ENCODE measurements at regions not wholly inside any gene's neighbourhood (a gene's known extent, or its start where the extent isn't known, plus 50 kb on each side); places are given as distances from the start of the nearest gene placed in this dataset.

DNA sequence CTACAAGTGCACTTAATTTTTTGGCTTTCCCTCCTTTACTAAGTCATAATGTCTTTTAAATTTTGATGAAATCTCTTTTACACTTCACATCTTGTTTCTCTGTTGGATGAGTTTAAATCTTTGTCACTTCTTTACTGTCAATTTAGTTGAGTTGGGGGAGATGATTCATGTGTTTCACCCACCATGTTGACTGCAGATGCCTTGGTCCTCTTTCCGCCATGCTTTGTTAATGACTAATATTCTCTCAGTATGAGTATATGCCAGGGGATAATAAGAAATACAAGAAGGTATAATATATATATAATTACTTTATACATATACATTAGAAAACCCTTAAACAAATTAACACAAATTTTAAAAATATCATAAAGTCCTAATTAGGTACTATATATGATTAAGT lies 149.7 kb upstream of the SPRED1 start:
- no peak for DNase-seq (ENCODE audit: low read depth, low spot score)
- dilution Hi-C loops (cut with MboI; ENCODE audit: extremely low pct_ligation_motif_present, low sequenced_read_pairs) = no loop called here
- ChIA-PET POLR2A (no interaction called here), CTCF (interaction anchor here (0.6 kb wide), 1 partner anchor 17 kb away, joined by 3 read pairs; no protein-coding TSS in a partner anchor)
- Histone ChIP-seq H2AFZ (ENCODE audit: low read depth, low read length) (no peak overlapping the region), H3K27me3 (ENCODE audit: control insufficient read depth in 2 of 2, insufficient read depth in 2 of 2, low read length in 2 of 2) (peaks cover 2 to 16% of the 10 kb centered on the region in 2 experiments), H3K36me3 (ENCODE audit: control insufficient read depth in 2 of 2, extremely low read depth in 1 of 2, insufficient read depth in 2 of 2, low read length in 2 of 2) (no peaks in the 10 kb centered on the region), H4K20me1 (replicated peaks; ENCODE audit: control insufficient read depth, extremely low read depth, insufficient read depth, low read length) (no peaks in the 10 kb centered on the region), H3K79me2 (ENCODE audit: control insufficient read depth, insufficient read depth, low read length) (no peaks in the 10 kb centered on the region), H3K9me1 (replicated peaks; ENCODE audit: control insufficient read depth, extremely low read depth, insufficient read depth, low read length) (no peaks in the 10 kb centered on the region), H3K9me3 (replicated peaks; ENCODE audit: control insufficient read depth, insufficient read depth, low read length) (no peaks in the 10 kb centered on the region), H3K4me3 (replicated peaks in 1 of 3; ENCODE audit: insufficient read depth in 1 of 3, low read depth in 1 of 3, low read length in 3 of 3) (no peak overlapping the region), H3K27ac (ENCODE audit: insufficient read depth, low read depth, low read length) (no peak overlapping the region), H3K4me1 (ENCODE audit: control insufficient read depth, extremely low read depth, insufficient read depth, low read length) (no peaks in the 10 kb centered on the region), H3K9ac (replicated peaks; ENCODE audit: extremely low read depth, insufficient read depth, low read length) (no peak overlapping the region), H3K4me2 (ENCODE audit: insufficient read depth, low read length) (no peak overlapping the region)
- intact Hi-C loops (cut with micrococcal nuclease) = no loop called here
- no TSS peak for BruUV-seq (replicated peaks)
- TF ChIP-seq, protein P1, sequence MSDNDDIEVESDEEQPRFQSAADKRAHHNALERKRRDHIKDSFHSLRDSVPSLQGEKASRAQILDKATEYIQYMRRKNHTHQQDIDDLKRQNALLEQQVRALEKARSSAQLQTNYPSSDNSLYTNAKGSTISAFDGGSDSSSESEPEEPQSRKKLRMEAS (IDR thresholded peaks at IDR 0.05; ENCODE audit: insufficient read depth, insufficient read length) = no peak
- TF ChIP-seq, protein P2, sequence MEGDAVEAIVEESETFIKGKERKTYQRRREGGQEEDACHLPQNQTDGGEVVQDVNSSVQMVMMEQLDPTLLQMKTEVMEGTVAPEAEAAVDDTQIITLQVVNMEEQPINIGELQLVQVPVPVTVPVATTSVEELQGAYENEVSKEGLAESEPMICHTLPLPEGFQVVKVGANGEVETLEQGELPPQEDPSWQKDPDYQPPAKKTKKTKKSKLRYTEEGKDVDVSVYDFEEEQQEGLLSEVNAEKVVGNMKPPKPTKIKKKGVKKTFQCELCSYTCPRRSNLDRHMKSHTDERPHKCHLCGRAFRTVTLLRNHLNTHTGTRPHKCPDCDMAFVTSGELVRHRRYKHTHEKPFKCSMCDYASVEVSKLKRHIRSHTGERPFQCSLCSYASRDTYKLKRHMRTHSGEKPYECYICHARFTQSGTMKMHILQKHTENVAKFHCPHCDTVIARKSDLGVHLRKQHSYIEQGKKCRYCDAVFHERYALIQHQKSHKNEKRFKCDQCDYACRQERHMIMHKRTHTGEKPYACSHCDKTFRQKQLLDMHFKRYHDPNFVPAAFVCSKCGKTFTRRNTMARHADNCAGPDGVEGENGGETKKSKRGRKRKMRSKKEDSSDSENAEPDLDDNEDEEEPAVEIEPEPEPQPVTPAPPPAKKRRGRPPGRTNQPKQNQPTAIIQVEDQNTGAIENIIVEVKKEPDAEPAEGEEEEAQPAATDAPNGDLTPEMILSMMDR (IDR thresholded peaks at IDR 0.05; ENCODE audit: extremely low read depth in 1 of 2, insufficient read depth in 1 of 2, low read depth in 1 of 2, low read length in 2 of 2) = no peak
- TF ChIP-seq JUN (IDR thresholded peaks at IDR 0.05; ENCODE audit: borderline replicate concordance, insufficient read depth, insufficient read length, low read depth) (no peak), POLR2A (IDR thresholded peaks at IDR 0.05; ENCODE audit: low read depth, low read length) (no peak)
- FAIRE-seq = no peak

DNA sequence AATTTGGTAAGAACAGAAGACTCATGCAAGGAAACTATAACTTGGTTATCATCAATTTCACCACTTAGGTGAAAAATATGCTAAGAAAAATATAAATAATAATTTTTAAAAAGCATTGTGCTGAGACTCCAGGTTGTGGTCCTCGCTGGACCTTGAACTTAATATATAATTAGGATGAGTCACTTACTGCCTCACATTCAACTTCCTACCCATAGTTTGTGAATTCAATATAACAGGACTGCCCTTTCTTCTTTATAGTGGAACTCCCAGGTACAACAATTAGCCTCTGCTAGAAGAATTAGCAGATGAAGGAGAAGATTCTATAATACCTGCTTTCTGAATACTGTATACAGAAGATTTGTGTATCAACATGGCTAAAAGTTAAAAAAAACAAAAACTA lies 149.1 kb upstream of the SPRED1 start:
- no peaks in the 10 kb centered on the region for H3K79me2 ChIP-seq (ENCODE audit: control insufficient read depth, insufficient read depth, low read length)
- no peak overlapping the region for H3K4me3 ChIP-seq (replicated peaks in 1 of 3; ENCODE audit: insufficient read depth in 1 of 3, low read depth in 1 of 3, low read length in 3 of 3)
- H2AFZ ChIP-seq (ENCODE audit: low read depth, low read length) = no peak overlapping the region
- H3K9me3 ChIP-seq (replicated peaks; ENCODE audit: control insufficient read depth, insufficient read depth, low read length) = no peaks in the 10 kb centered on the region
- ChIA-PET CTCF (no interaction called here), POLR2A (no interaction called here)
- no TSS peak for BruUV-seq (replicated peaks)
- H3K27me3 ChIP-seq (ENCODE audit: control insufficient read depth in 2 of 2, insufficient read depth in 2 of 2, low read length in 2 of 2) = peaks cover 2 to 16% of the 10 kb centered on the region in 2 experiments
- H3K36me3 ChIP-seq (ENCODE audit: control insufficient read depth in 2 of 2, extremely low read depth in 1 of 2, insufficient read depth in 2 of 2, low read length in 2 of 2) = no peaks in the 10 kb centered on the region
- no peak for TF ChIP-seq GATA2 (IDR thresholded peaks at IDR 0.05; ENCODE audit: insufficient read depth, insufficient read length, low read depth, low read length)
- no peak for TF ChIP-seq POLR2A (IDR thresholded peaks at IDR 0.05; ENCODE audit: low read depth, low read length)
- no peak for TF ChIP-seq JUN (IDR thresholded peaks at IDR 0.05; ENCODE audit: borderline replicate concordance, insufficient read depth, insufficient read length, low read depth)
- no peak for TF ChIP-seq EZH2 (IDR thresholded peaks at IDR 0.05; ENCODE audit: borderline replicate concordance, low read depth, low read length, severe bottlenecking)
- TF ChIP-seq, protein P2 (IDR thresholded peaks at IDR 0.05; ENCODE audit: extremely low read depth in 1 of 2, insufficient read depth in 1 of 2, low read depth in 1 of 2, low read length in 2 of 2) = no peak
- TF ChIP-seq, protein P1 (IDR thresholded peaks at IDR 0.05; ENCODE audit: insufficient read depth, insufficient read length) = no peak
- TF ChIP-seq FOS (IDR thresholded peaks at IDR 0.05; ENCODE audit: borderline replicate concordance, insufficient read depth, low read length) = peak; percentile 12
- no peaks in the 10 kb centered on the region for H3K4me1 ChIP-seq (ENCODE audit: control insufficient read depth, extremely low read depth, insufficient read depth, low read length)
- no peaks in the 10 kb centered on the region for H3K9me1 ChIP-seq (replicated peaks; ENCODE audit: control insufficient read depth, extremely low read depth, insufficient read depth, low read length)
- dilution Hi-C loops (cut with MboI; ENCODE audit: extremely low pct_ligation_motif_present, low sequenced_read_pairs) = no loop called here
- no peak overlapping the region for H3K27ac ChIP-seq (ENCODE audit: insufficient read depth, low read depth, low read length)
- H4K20me1 ChIP-seq (replicated peaks; ENCODE audit: control insufficient read depth, extremely low read depth, insufficient read depth, low read length) = no peaks in the 10 kb centered on the region
- intact Hi-C loops (cut with micrococcal nuclease) = no loop called here
- DNase-seq (ENCODE audit: low read depth, low spot score) (no peak), FAIRE-seq (no peak)
- H3K9ac ChIP-seq (replicated peaks; ENCODE audit: extremely low read depth, insufficient read depth, low read length) = no peak overlapping the region
- H3K4me2 ChIP-seq (ENCODE audit: insufficient read depth, low read length) = no peak overlapping the region

All from endothelial cell of umbilical vein (primary cell).